ENCODE measurements at regions not wholly inside any gene's neighbourhood (a gene's known extent, or its start where the extent isn't known, plus 50 kb on each side); places are given as distances from the start of the nearest gene placed in this dataset.

DNA sequence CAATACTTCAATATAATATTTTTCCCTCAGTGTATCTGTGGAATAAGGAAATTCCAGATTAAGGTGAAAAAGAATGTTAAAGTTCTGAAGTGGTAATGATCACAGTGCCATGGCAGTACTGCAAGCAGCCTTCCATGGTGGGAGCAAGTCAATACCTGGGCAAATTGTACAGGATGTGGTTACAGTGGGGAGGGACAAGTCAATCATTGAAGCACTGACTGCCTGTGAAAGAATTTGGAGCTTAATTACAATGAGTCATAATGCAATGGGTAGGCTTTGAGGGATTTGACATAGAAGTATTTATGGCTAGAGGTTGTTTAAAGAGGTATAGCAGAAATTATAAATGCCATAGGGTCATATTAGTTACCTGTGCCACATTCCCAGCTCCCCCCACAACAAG is 786.5 kb upstream of the ACO1 start:
- H3K27ac ChIP-seq = no peak overlapping the region
- no peaks in the 10 kb centered on the region for H3K27me3 ChIP-seq (replicated peaks; ENCODE audit: insufficient read depth)
- no peak for TF ChIP-seq CTCF (IDR thresholded peaks at IDR 0.05)
- no peak for TF ChIP-seq POLR2A (IDR thresholded peaks at IDR 0.05)
- no peak for TF ChIP-seq POLR2AphosphoS5 (IDR thresholded peaks at IDR 0.05)
- no peak for DNase-seq (ENCODE audit: low spot score)
- no peaks in the 10 kb centered on the region for H3K36me3 ChIP-seq
- H3K4me1 ChIP-seq (replicated peaks) = no peaks in the 10 kb centered on the region
- no peak overlapping the region for H3K4me3 ChIP-seq
- intact Hi-C loops (cut with DNase I) = no loop called here
- H3K9me3 ChIP-seq = no peaks in the 10 kb centered on the region

- Histone ChIP-seq H3K27me3 (replicated peaks; ENCODE audit: insufficient read depth) (no peaks in the 10 kb centered on the region), H3K4me3 (no peak overlapping the region), H3K27ac (no peak overlapping the region), H3K4me1 (replicated peaks) (no peaks in the 10 kb centered on the region), H3K9me3 (no peaks in the 10 kb centered on the region), H3K36me3 (no peaks in the 10 kb centered on the region)
- TF ChIP-seq CTCF (IDR thresholded peaks at IDR 0.05) = no peak
- TF ChIP-seq POLR2AphosphoS5 (IDR thresholded peaks at IDR 0.05) = no peak
- TF ChIP-seq POLR2A (IDR thresholded peaks at IDR 0.05) = no peak
- DNase-seq (ENCODE audit: low spot score) = no peak
- intact Hi-C loops (cut with DNase I) = loop anchor here (10.0 kb wide), 1 partner anchor 617 kb away; no protein-coding TSS in a partner anchor
Observed at GRCh38 chr9:31601666-31602065, 782.8 kb upstream of the ACO1 start.

GRCh38 chr9:31604531-31604930 is 779.9 kb upstream of the ACO1 start:
- Histone ChIP-seq H3K27me3 (replicated peaks; ENCODE audit: insufficient read depth) (no peaks in the 10 kb centered on the region), H3K9me3 (no peaks in the 10 kb centered on the region), H3K36me3 (no peaks in the 10 kb centered on the region), H3K27ac (no peak overlapping the region), H3K4me1 (replicated peaks) (no peaks in the 10 kb centered on the region), H3K4me3 (no peak overlapping the region)
- intact Hi-C loops (cut with DNase I) = loop anchor here (10.0 kb wide), 1 partner anchor 620 kb away; no protein-coding TSS in a partner anchor
- DNase-seq (ENCODE audit: low spot score) = no peak
- WGBS = 15% methylated on average over 1 of the region's 1 CpG
- TF ChIP-seq CTCF (IDR thresholded peaks at IDR 0.05) (no peak), POLR2A (IDR thresholded peaks at IDR 0.05) (no peak), POLR2AphosphoS5 (IDR thresholded peaks at IDR 0.05) (no peak)

GRCh38 chr9:31605164-31605563 is 779.3 kb upstream of the ACO1 start:
- intact Hi-C loops (cut with DNase I) = loop anchor here (10.0 kb wide), 1 partner anchor 620 kb away; no protein-coding TSS in a partner anchor
- Histone ChIP-seq H3K9me3 (no peaks in the 10 kb centered on the region), H3K4me3 (no peak overlapping the region), H3K27me3 (replicated peaks; ENCODE audit: insufficient read depth) (no peaks in the 10 kb centered on the region), H3K4me1 (replicated peaks) (no peaks in the 10 kb centered on the region), H3K27ac (no peak overlapping the region), H3K36me3 (no peaks in the 10 kb centered on the region)
- 73% methylated on average over 2 of the region's 2 CpGs for WGBS
- DNase-seq (ENCODE audit: low spot score) = no peak
- TF ChIP-seq POLR2AphosphoS5 (IDR thresholded peaks at IDR 0.05) = no peak
- TF ChIP-seq POLR2A (IDR thresholded peaks at IDR 0.05) = no peak
- TF ChIP-seq CTCF (IDR thresholded peaks at IDR 0.05) = no peak

GRCh38 chr9:31606678-31607077 is 777.8 kb upstream of the ACO1 start:
- Histone ChIP-seq H3K9me3 (no peaks in the 10 kb centered on the region), H3K27ac (no peak overlapping the region), H3K4me1 (replicated peaks) (no peaks in the 10 kb centered on the region), H3K36me3 (no peaks in the 10 kb centered on the region), H3K4me3 (no peak overlapping the region), H3K27me3 (replicated peaks; ENCODE audit: insufficient read depth) (no peaks in the 10 kb centered on the region)
- TF ChIP-seq POLR2A (IDR thresholded peaks at IDR 0.05) (no peak), CTCF (IDR thresholded peaks at IDR 0.05) (no peak), POLR2AphosphoS5 (IDR thresholded peaks at IDR 0.05) (no peak)
- intact Hi-C loops (cut with DNase I) = loop anchor here (10.0 kb wide), 1 partner anchor 622 kb away; no protein-coding TSS in a partner anchor
- WGBS = 88% methylated on average over 1 of the region's 1 CpG
- no peak for DNase-seq (ENCODE audit: low spot score)

Data from prostate gland (tissue), 2 donors.